ENCODE measurements at regions not wholly inside any gene's neighbourhood (a gene's known extent, or its start where the extent isn't known, plus 50 kb on each side); places are given as distances from the start of the nearest gene placed in this dataset.
"Not testable (repeated sequence)": the region's sequence is repeated elsewhere in the genome, so short reads cannot be mapped to it uniquely, and the experiment has no call there.

- not testable (repeated sequence) for DNase-seq
Measured at GRCh38 chr21:6486821-6487220, 4034.6 kb upstream of the TPTE start.

- not testable (repeated sequence) for DNase-seq
Measured at GRCh38 chr21:6492691-6493090, 4028.7 kb upstream of the TPTE start.

- DNase-seq, result not testable (repeated sequence)
Measured at GRCh38 chr21:6493957-6494356, 4027.4 kb upstream of the TPTE start.

GRCh38 chr21:6496356-6496755, 4025.0 kb upstream of the TPTE start:
- not testable (repeated sequence) for DNase-seq

GRCh38 chr21:6498716-6499115, 4022.7 kb upstream of the TPTE start:
- peak; percentile 44 for DNase-seq

- not testable (repeated sequence) for DNase-seq
Measured at GRCh38 chr21:6499128-6499826, 4022.1 kb upstream of the TPTE start.

- DNase-seq, result not testable (repeated sequence)
Measured at GRCh38 chr21:6499866-6500265, 4021.5 kb upstream of the TPTE start.

GRCh38 chr21:6500681-6501080, 4020.7 kb upstream of the TPTE start:
- DNase-seq, result not testable (repeated sequence)

GRCh38 chr21:6506167-6506894, 4015.1 kb upstream of the TPTE start:
- DNase-seq, result not testable (repeated sequence)

- not testable (repeated sequence) for DNase-seq
Measured at GRCh38 chr21:6507632-6508031, 4013.8 kb upstream of the TPTE start.

- not testable (repeated sequence) for DNase-seq
Measured at GRCh38 chr21:6521777-6522176, 3999.6 kb upstream of the TPTE start.

- DNase-seq, result not testable (repeated sequence)
Measured at GRCh38 chr21:6526213-6526612, 3995.2 kb upstream of the TPTE start.

- not testable (repeated sequence) for DNase-seq
Measured at GRCh38 chr21:6530655-6531054, 3990.7 kb upstream of the TPTE start.

- not testable (repeated sequence) for DNase-seq
Measured at GRCh38 chr21:6533261-6533660, 3988.1 kb upstream of the TPTE start.

GRCh38 chr21:6538320-6538719, 3983.1 kb upstream of the TPTE start:
- DNase-seq, result not testable (repeated sequence)

GRCh38 chr21:6539688-6540087, 3981.7 kb upstream of the TPTE start:
- DNase-seq, result not testable (repeated sequence)

GRCh38 chr21:6541036-6541435, 3980.3 kb upstream of the TPTE start:
- not testable (repeated sequence) for DNase-seq

- DNase-seq, result not testable (repeated sequence)
Measured at GRCh38 chr21:6545288-6545687, 3976.1 kb upstream of the TPTE start.

- DNase-seq, result not testable (repeated sequence)
Measured at GRCh38 chr21:6551045-6551444, 3970.3 kb upstream of the TPTE start.

GRCh38 chr21:6553505-6554376, 3967.6 kb upstream of the TPTE start:
- DNase-seq, result not testable (repeated sequence)

GRCh38 chr21:6554377-6554864, 3967.0 kb upstream of the TPTE start:
- DNase-seq, result not testable (repeated sequence)

GRCh38 chr21:6556516-6556915, 3964.9 kb upstream of the TPTE start:
- not testable (repeated sequence) for DNase-seq

GRCh38 chr21:6557415-6557814, 3964.0 kb upstream of the TPTE start:
- DNase-seq, result not testable (repeated sequence)

Data from eye (tissue), 1 donor.